ENCODE measurements at regions not wholly inside any gene's neighbourhood (a gene's known extent, or its start where the extent isn't known, plus 50 kb on each side); places are given as distances from the start of the nearest gene placed in this dataset.

DNA sequence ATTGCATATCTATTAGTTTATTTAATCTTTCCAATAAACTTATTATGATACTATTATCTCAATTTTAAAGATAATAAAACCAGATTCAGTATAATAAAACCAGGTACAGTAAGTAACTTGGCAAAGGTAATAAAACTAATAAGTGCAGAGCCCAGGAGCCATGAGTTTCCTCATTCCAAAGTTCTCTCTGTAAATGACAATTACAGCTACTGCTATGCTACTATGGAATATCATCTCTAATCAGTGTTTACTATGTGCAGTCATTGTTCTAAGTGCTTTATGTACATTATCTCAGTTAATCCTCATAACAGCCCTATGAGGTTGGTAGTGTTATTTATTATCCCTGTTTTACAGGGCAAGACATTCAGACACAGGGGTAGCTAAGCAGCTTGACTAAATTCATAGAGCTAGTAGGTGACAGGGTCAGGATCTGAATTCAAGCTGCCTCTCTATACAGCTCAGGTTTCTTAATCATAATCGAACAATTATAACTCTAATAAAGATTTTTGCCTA, 285.0 kb upstream of the PITX2 start:
- TF ChIP-seq, protein P1, sequence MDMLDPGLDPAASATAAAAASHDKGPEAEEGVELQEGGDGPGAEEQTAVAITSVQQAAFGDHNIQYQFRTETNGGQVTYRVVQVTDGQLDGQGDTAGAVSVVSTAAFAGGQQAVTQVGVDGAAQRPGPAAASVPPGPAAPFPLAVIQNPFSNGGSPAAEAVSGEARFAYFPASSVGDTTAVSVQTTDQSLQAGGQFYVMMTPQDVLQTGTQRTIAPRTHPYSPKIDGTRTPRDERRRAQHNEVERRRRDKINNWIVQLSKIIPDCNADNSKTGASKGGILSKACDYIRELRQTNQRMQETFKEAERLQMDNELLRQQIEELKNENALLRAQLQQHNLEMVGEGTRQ (IDR thresholded peaks at IDR 0.05; ENCODE audit: borderline replicate concordance, low read depth, low read length), result no peak
- TF ChIP-seq, protein P2, sequence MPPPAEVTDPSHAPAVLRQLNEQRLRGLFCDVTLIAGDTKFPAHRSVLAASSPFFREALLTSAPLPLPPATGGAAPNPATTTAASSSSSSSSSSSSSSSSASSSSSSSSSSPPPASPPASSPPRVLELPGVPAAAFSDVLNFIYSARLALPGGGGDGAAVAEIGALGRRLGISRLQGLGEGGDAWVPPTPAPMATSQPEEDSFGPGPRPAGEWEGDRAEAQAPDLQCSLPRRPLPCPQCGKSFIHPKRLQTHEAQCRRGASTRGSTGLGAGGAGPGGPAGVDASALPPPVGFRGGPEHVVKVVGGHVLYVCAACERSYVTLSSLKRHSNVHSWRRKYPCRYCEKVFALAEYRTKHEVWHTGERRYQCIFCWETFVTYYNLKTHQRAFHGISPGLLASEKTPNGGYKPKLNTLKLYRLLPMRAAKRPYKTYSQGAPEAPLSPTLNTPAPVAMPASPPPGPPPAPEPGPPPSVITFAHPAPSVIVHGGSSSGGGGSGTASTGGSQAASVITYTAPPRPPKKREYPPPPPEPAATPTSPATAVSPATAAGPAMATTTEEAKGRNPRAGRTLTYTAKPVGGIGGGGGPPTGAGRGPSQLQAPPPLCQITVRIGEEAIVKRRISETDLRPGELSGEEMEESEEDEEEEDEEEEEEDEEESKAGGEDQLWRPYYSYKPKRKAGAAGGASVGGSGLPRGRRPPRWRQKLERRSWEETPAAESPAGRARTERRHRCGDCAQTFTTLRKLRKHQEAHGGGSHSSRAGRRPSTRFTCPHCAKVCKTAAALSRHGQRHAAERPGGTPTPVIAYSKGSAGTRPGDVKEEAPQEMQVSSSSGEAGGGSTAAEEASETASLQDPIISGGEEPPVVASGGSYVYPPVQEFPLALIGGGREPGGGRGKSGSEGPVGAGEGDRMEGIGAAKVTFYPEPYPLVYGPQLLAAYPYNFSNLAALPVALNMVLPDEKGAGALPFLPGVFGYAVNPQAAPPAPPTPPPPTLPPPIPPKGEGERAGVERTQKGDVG (CRISPR knock-in tag; IDR thresholded peaks at IDR 0.05), result no peak
